CD4-positive, alpha-beta memory T cell (primary cell): ENCODE measurements at regions not wholly inside any gene's neighbourhood (a gene's known extent, or its start where the extent isn't known, plus 50 kb on each side); places are given as distances from the start of the nearest gene placed in this dataset.
"Not testable (repeated sequence)": the region's sequence is repeated elsewhere in the genome, so short reads cannot be mapped to it uniquely, and the experiment has no call there.

Experiments used
- CTCF ChIA-PET: fragments of 350-600 bp; sonication (Branson Sonifier 250); formaldehyde crosslinking; loops from one replicate; lab custom pipeline; 2021; ENCODE audit warnings: inconsistent platforms; ENCODE audit not compliant: partially characterized antibody; lab: Charles Lee
- POLR2A ChIA-PET: fragments of 350-600 bp; sonication (Branson Sonifier 250); formaldehyde crosslinking; loops from one replicate; lab custom pipeline; 2021; ENCODE audit not compliant: partially characterized antibody; lab: Charles Lee
- DNase-seq, 5 donors: peaks; one replicate each; pipeline versions ENCODE4 v3.0.0 to v3.0.0-alpha.2; 2020 to 2022; ENCODE audit warnings: mixed read lengths in 1 of 5
- H3K27ac ChIP-seq: one replicate; pipeline ENCODE4 v1.7.0; 2013; ENCODE audit warnings: low read depth, low read length
- H3K27me3 ChIP-seq: 2 replicates; pipeline ENCODE4 v1.7.0; 2013; ENCODE audit warnings: mild to moderate bottlenecking, low read length, moderate library complexity; ENCODE audit not compliant: insufficient read depth
- H3K36me3 ChIP-seq: 2 replicates; pipeline ENCODE4 v1.7.0; 2013; ENCODE audit warnings: mild to moderate bottlenecking, low read length, moderate library complexity; ENCODE audit not compliant: insufficient read depth
- H3K4me1 ChIP-seq: 2 replicates; pipeline ENCODE4 v1.7.0; 2013; ENCODE audit warnings: mild to moderate bottlenecking, low read length, moderate library complexity; ENCODE audit not compliant: insufficient read depth
- H3K4me3 ChIP-seq, 2 donors: one replicate each; pipeline ENCODE4 v1.7.0; 2013; ENCODE audit warnings: low read length in 2 of 2, mild to moderate bottlenecking in 1 of 2
- H3K9me3 ChIP-seq, 2 donors: one replicate each; pipeline ENCODE4 v1.7.0; 2013; ENCODE audit warnings: low read length in 2 of 2, control low read depth in 1 of 2; ENCODE audit not compliant: control insufficient read depth in 1 of 2
- H3K27ac Mint-ChIP-seq, 7 donors: one replicate each; pipeline ENCODE4 v1.8.0; 2020 to 2021; ENCODE audit warnings: mixed read lengths in 7 of 7, mild to moderate bottlenecking in 6 of 7, inconsistent platforms in 3 of 7, moderate library complexity in 3 of 7
- H3K27me3 Mint-ChIP-seq, 2 donors: one replicate each; pipeline ENCODE4 v1.8.0; 2020 to 2021; ENCODE audit warnings: mixed read lengths in 2 of 2
- H3K36me3 Mint-ChIP-seq, 2 donors: one replicate each; pipeline ENCODE4 v1.8.0; 2020 to 2021; ENCODE audit warnings: mixed read lengths in 2 of 2, inconsistent platforms in 1 of 2, mild to moderate bottlenecking in 1 of 2
- H3K4me1 Mint-ChIP-seq, 4 donors: one replicate each; pipeline ENCODE4 v1.8.0; 2020 to 2021; ENCODE audit warnings: mixed read lengths in 4 of 4, mild to moderate bottlenecking in 1 of 4
- H3K4me3 Mint-ChIP-seq, 8 donors: one replicate each; pipeline ENCODE4 v1.8.0; 2020 to 2021; ENCODE audit warnings: mixed read lengths in 8 of 8, mild to moderate bottlenecking in 7 of 8, moderate library complexity in 6 of 8, inconsistent platforms in 3 of 8
- H3K9me3 Mint-ChIP-seq, 8 donors: one replicate each; pipeline ENCODE4 v1.8.0; 2020 to 2021; ENCODE audit warnings: mixed read lengths in 8 of 8, mild to moderate bottlenecking in 5 of 8, inconsistent platforms in 3 of 8, moderate library complexity in 1 of 8
- intact Hi-C: fragments of 100-400 bp; cut with micrococcal nuclease; formaldehyde crosslinking; loops from one replicate; pipeline ENCODE4 v1.15.1; 2023

- Histone ChIP-seq H3K9me3 (no peaks in the 10 kb centered on the region), H3K4me3 (no peak overlapping the region), H3K36me3 (no peaks in the 10 kb centered on the region), H3K27me3 (no peaks in the 10 kb centered on the region), H3K4me1 (no peaks in the 10 kb centered on the region), H3K27ac (no peak overlapping the region)
- no peak for DNase-seq
- H3K4me1 Mint-ChIP-seq: no peaks in the 10 kb centered on the region
- no peak overlapping the region for H3K4me3 Mint-ChIP-seq
- H3K36me3 Mint-ChIP-seq: no peaks in the 10 kb centered on the region
- H3K27me3 Mint-ChIP-seq: peaks cover 0 to 3% of the 10 kb centered on the region in 2 donors
- H3K9me3 Mint-ChIP-seq: peaks cover 0 to 15% (median 7%) of the 10 kb centered on the region in 8 donors
- H3K27ac Mint-ChIP-seq: no peak overlapping the region
- intact Hi-C loops: no loop called here
- ChIA-PET CTCF (no interaction called here), POLR2A (no interaction called here)
These were observed 55.7 kb downstream of the OR11H12 start for GRCh38 chr14:18656627-18657026.

- POLR2A ChIA-PET, H3K36me3 Mint-ChIP-seq, H3K4me1 Mint-ChIP-seq, intact Hi-C loops, H3K36me3 ChIP-seq, H3K4me1 ChIP-seq, H3K4me3 Mint-ChIP-seq, H3K27me3 Mint-ChIP-seq, H3K27ac Mint-ChIP-seq, H3K4me3 ChIP-seq, CTCF ChIA-PET, H3K27ac ChIP-seq, H3K9me3 ChIP-seq, H3K27me3 ChIP-seq: not testable (repeated sequence)
- peaks cover 0 to 15% (median 7%) of the 10 kb centered on the region in 8 donors for H3K9me3 Mint-ChIP-seq
- DNase-seq: peak in 1 of 5 donors; percentile 30
These were observed 59.1 kb downstream of the OR11H12 start for GRCh38 chr14:18659892-18660584.

- no peaks in the 10 kb centered on the region for H3K36me3 Mint-ChIP-seq
- no peak for DNase-seq
- CTCF ChIA-PET: no interaction called here
- Histone ChIP-seq H3K27ac (no peak overlapping the region), H3K4me3 (no peak overlapping the region), H3K9me3 (no peaks in the 10 kb centered on the region), H3K4me1 (no peaks in the 10 kb centered on the region), H3K27me3 (no peaks in the 10 kb centered on the region), H3K36me3 (no peaks in the 10 kb centered on the region)
- H3K9me3 Mint-ChIP-seq: peaks cover 0 to 15% (median 7%) of the 10 kb centered on the region in 8 donors
- H3K27me3 Mint-ChIP-seq: peaks cover 0 to 3% of the 10 kb centered on the region in 2 donors
- intact Hi-C loops: no loop called here
- no peaks in the 10 kb centered on the region for H3K4me1 Mint-ChIP-seq
- no peak overlapping the region for H3K27ac Mint-ChIP-seq
- H3K4me3 Mint-ChIP-seq: no peak overlapping the region
- POLR2A ChIA-PET: no interaction called here
These were observed 59.6 kb downstream of the OR11H12 start for GRCh38 chr14:18660585-18660922.

- CTCF ChIA-PET: not testable (repeated sequence)
These were observed 66.9 kb downstream of the OR11H12 start for GRCh38 chr14:18667843-18668242.

DNA sequence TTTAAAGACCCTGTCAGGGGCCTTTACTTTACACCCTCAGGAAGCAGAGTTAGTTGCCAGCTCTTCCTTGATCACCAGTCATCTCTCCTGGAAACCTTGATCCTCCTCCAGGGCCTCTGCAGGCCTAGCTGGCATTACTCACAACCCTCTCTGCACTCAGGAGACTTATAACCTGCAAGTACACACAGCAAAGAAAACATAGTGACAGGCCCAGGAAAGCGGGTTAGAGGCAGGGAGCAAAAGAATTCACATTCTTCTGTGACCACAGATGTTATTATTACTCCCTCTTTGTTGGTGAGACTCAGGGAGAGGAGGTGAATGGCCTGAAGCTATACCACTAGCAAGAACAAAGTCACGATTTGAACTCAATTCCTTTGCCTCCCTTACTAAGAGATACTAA, 87.4 kb downstream of the OR11H12 start:
- Histone ChIP-seq H3K4me1 (no peaks in the 10 kb centered on the region), H3K36me3 (no peaks in the 10 kb centered on the region), H3K4me3 (no peak overlapping the region), H3K27me3 (no peaks in the 10 kb centered on the region), H3K27ac (no peak overlapping the region), H3K9me3 (no peaks in the 10 kb centered on the region)
- no peak for DNase-seq
- Mint-ChIP-seq H3K4me1 (no peaks in the 10 kb centered on the region), H3K4me3 (no peak overlapping the region), H3K9me3 (peaks cover 0 to 16% (median 5%) of the 10 kb centered on the region in 8 donors), H3K36me3 (no peaks in the 10 kb centered on the region), H3K27ac (no peak overlapping the region), H3K27me3 (no peaks in the 10 kb centered on the region)
- POLR2A ChIA-PET: no interaction called here
- intact Hi-C loops: no loop called here
- CTCF ChIA-PET: no interaction called here

More at GRCh38 chr14:18667843-18668242, 66.9 kb downstream of the OR11H12 start:
- POLR2A ChIA-PET, intact Hi-C loops, H3K9me3 Mint-ChIP-seq, H3K27ac ChIP-seq, H3K4me3 Mint-ChIP-seq, H3K36me3 ChIP-seq, DNase-seq, H3K27me3 Mint-ChIP-seq, H3K4me1 ChIP-seq, H3K4me3 ChIP-seq, H3K27me3 ChIP-seq, H3K27ac Mint-ChIP-seq, H3K36me3 Mint-ChIP-seq, H3K4me1 Mint-ChIP-seq, H3K9me3 ChIP-seq: not testable (repeated sequence)
